ENCODE measurements at regions not wholly inside any gene's neighbourhood (a gene's known extent, or its start where the extent isn't known, plus 50 kb on each side); places are given as distances from the start of the nearest gene placed in this dataset.

- CTCF ChIA-PET (ENCODE audit: unreplicated experiment), result no interaction called here
- no peaks in the 10 kb centered on the region for H3K9me3 ChIP-seq (ENCODE audit: low read length)
- H3K4me2 ChIP-seq (ENCODE audit: low read length), result no peak overlapping the region
- BruUV-seq (replicated peaks), result no TSS peak
- no peaks in the 10 kb centered on the region for H3K79me2 ChIP-seq (ENCODE audit: insufficient read depth, low read depth, low read length)
- H3K36me3 ChIP-seq (ENCODE audit: insufficient read depth, low read length), result no peaks in the 10 kb centered on the region
- H4K20me1 ChIP-seq (ENCODE audit: insufficient read depth, low read length), result no peaks in the 10 kb centered on the region
- POLR2A ChIA-PET, result interaction anchor here (0.9 kb wide), 1 partner anchor 205 kb away, joined by 3 read pairs; no protein-coding TSS in a partner anchor
- H3K9me2 ChIP-seq (ENCODE audit: insufficient read depth, low read length), result no peaks in the 10 kb centered on the region
- no peak overlapping the region for H2AFZ ChIP-seq (ENCODE audit: low read length)
- no peak for DNase-seq (ENCODE audit: low spot score)
- TF ChIP-seq EZH2phosphoT487 (IDR thresholded peaks at IDR 0.05; ENCODE audit: borderline replicate concordance, low read depth, low read length) (no peak), CTCF (conservative IDR thresholded peaks at IDR 0.05; ENCODE audit: low read length) (no peak)
- no peak overlapping the region for H3K4me3 ChIP-seq (ENCODE audit: low read depth, low read length, poor library complexity, severe bottlenecking)
- H3K27ac ChIP-seq (ENCODE audit: low read depth, low read length, poor library complexity, severe bottlenecking), result no peak overlapping the region
- no peaks in the 10 kb centered on the region for H3K4me1 ChIP-seq (ENCODE audit: insufficient read depth, low read length, poor library complexity, severe bottlenecking)
- intact Hi-C loops (cut with micrococcal nuclease; ENCODE audit: unreplicated experiment), result no loop called here
Observed at GRCh38 chr14:38870296-38870836, 232.7 kb downstream of the SEC23A start.

GRCh38 chr14:38868399-38869290 lies 234.4 kb downstream of the SEC23A start:
- H3K27ac ChIP-seq (ENCODE audit: low read depth, low read length, poor library complexity, severe bottlenecking), result no peak overlapping the region
- no peak for DNase-seq (ENCODE audit: low spot score)
- no peaks in the 10 kb centered on the region for H3K9me2 ChIP-seq (ENCODE audit: insufficient read depth, low read length)
- H3K79me2 ChIP-seq (ENCODE audit: insufficient read depth, low read depth, low read length), result no peaks in the 10 kb centered on the region
- H4K20me1 ChIP-seq (ENCODE audit: insufficient read depth, low read length), result no peaks in the 10 kb centered on the region
- H2AFZ ChIP-seq (ENCODE audit: low read length), result no peak overlapping the region
- no peak overlapping the region for H3K4me2 ChIP-seq (ENCODE audit: low read length)
- no peaks in the 10 kb centered on the region for H3K36me3 ChIP-seq (ENCODE audit: insufficient read depth, low read length)
- no peaks in the 10 kb centered on the region for H3K4me1 ChIP-seq (ENCODE audit: insufficient read depth, low read length, poor library complexity, severe bottlenecking)
- CTCF ChIA-PET (ENCODE audit: unreplicated experiment), result no interaction called here
- POLR2A ChIA-PET, result interaction anchor here (0.6 to 0.7 kb wide), 3 partner anchors 12 to 122 kb away, joined by 3 to 4 read pairs (median 3); no protein-coding TSS in a partner anchor
- TF ChIP-seq EZH2phosphoT487 (IDR thresholded peaks at IDR 0.05; ENCODE audit: borderline replicate concordance, low read depth, low read length), result no peak
- no peak for TF ChIP-seq CTCF (conservative IDR thresholded peaks at IDR 0.05; ENCODE audit: low read length)
- no peak overlapping the region for H3K4me3 ChIP-seq (ENCODE audit: low read depth, low read length, poor library complexity, severe bottlenecking)
- H3K9me3 ChIP-seq (ENCODE audit: low read length), result no peaks in the 10 kb centered on the region
- intact Hi-C loops (cut with micrococcal nuclease; ENCODE audit: unreplicated experiment), result loop anchor here (5.0 kb wide), 2 partner anchors 146 to 966 kb away; no protein-coding TSS in a partner anchor
- BruUV-seq (replicated peaks), result no TSS peak

All from OCI-LY7 (cell line).